Ovary (tissue), 7 donors: ENCODE measurements at regions not wholly inside any gene's neighbourhood (a gene's known extent, or its start where the extent isn't known, plus 50 kb on each side); places are given as distances from the start of the nearest gene placed in this dataset.

Experiments
- DNase-seq, 5 donors: peaks; one replicate each; pipeline ENCODE4 v3.0.0-alpha.2; 2019 to 2020
- H3K27ac ChIP-seq, 2 donors: fragments of 200-600 bp; one replicate each; pipeline versions ENCODE4 v1.5.1 to v1.8.0; 2019 to 2022
- H3K27me3 ChIP-seq: fragments of 200-600 bp; one replicate; pipeline ENCODE4 v1.8.0; 2022
- H3K36me3 ChIP-seq: fragments of 200-600 bp; sonication (generic); one replicate; pipeline ENCODE4 v1.5.1; 2019
- H3K4me1 ChIP-seq: one replicate; pipeline ENCODE4 v1.8.1; 2013; ENCODE audit warnings: mild to moderate bottlenecking, moderate library complexity; ENCODE audit not compliant: insufficient read depth
- H3K4me3 ChIP-seq: fragments of 200-600 bp; sonication (generic); one replicate; pipeline ENCODE4 v1.5.1; 2017
- H3K9me3 ChIP-seq, 2 donors: fragments of 200-600 bp in 1 of 2; sonication (generic) in 1 of 2; one replicate each; pipeline versions ENCODE4 v1.5.1 to v1.8.1; 2013 to 2019; ENCODE audit warnings: mild to moderate bottlenecking in 1 of 2, moderate library complexity in 1 of 2
- CTCF ChIP-seq, 3 donors: fragments of 450-650 bp in 2 of 3; fragments of 200-600 bp in 1 of 3; IDR thresholded peaks; one replicate each; pipeline versions ENCODE4 v1.5.1 to v1.8.0; 2016 to 2022; ENCODE audit warnings: antibody characterized with exemption in 3 of 3, mild to moderate bottlenecking in 1 of 3
- EP300 ChIP-seq: sonication (generic); formaldehyde crosslinking; IDR thresholded peaks from one replicate; pipeline ENCODE4 v1.6.1; 2017; ENCODE audit warnings: antibody characterized with exemption
- POLR2A ChIP-seq: fragments of 450-650 bp; IDR thresholded peaks from one replicate; pipeline ENCODE4 v1.6.1; 2017; ENCODE audit warnings: antibody characterized with exemption, mild to moderate bottlenecking, moderate library complexity
- WGBS, 3 donors: extraction: QIAGEN DNeasy Blood & Tissue Kit in 1 of 3; methylation state at CpG; one replicate each; pipeline versions ENCODE4 v1.1.5 to v1.1.7; 2013 to 2017; 5-methylcytosine and 5-hydroxymethylcytosine counted together
- intact Hi-C, 4 donors: fragments of 100-400 bp; cut with DNase I; formaldehyde crosslinking; loops; one replicate each; pipeline versions ENCODE4 v1.11.0 to v1.15.1; 2022 to 2023
- donor health status: DM: no; HTN: no; CAD: no; lungs with moderate emphysema.
- donor health status: DM: no; HTN: no; CAD: no.
- donor health status: Bipolar disorder and iron deficiency.
- donor health status: DM: no; HTN: no; CAD: no.
- donor health status: DM: yes; HTN: yes; CAD: no.

- Histone ChIP-seq H3K4me1 (no peaks in the 10 kb centered on the region), H3K36me3 (no peaks in the 10 kb centered on the region), H3K27ac (no peak overlapping the region), H3K27me3 (no peaks in the 10 kb centered on the region), H3K9me3 (no peaks in the 10 kb centered on the region), H3K4me3 (no peak overlapping the region)
- intact Hi-C loops: no loop called here
- TF ChIP-seq EP300 (no peak), CTCF (IDR thresholded peaks at IDR 0.05) (no peak), POLR2A (no peak)
- no peak for DNase-seq
- WGBS, 3 donors: 78 to 93% (median 88%) methylated on average over 3 of the region's 3 CpGs
Observed at GRCh38 chr12:90428881-90429280, 526.1 kb downstream of the CCER1 start.

- Histone ChIP-seq H3K27ac (no peak overlapping the region), H3K36me3 (no peaks in the 10 kb centered on the region), H3K4me1 (no peaks in the 10 kb centered on the region), H3K27me3 (no peaks in the 10 kb centered on the region), H3K4me3 (no peak overlapping the region), H3K9me3 (no peaks in the 10 kb centered on the region)
- intact Hi-C loops: no loop called here
- WGBS, 3 donors: 79 to 93% (median 89%) methylated on average over 1 of the region's 1 CpG
- no peak for TF ChIP-seq CTCF (IDR thresholded peaks at IDR 0.05)
- TF ChIP-seq POLR2A: no peak
- no peak for TF ChIP-seq EP300
- no peak for DNase-seq
Observed at GRCh38 chr12:90428465-90428864, 526.5 kb downstream of the CCER1 start.

GRCh38 chr12:90423965-90424364, 531.0 kb downstream of the CCER1 start:
- TF ChIP-seq POLR2A (no peak), EP300 (no peak), CTCF (IDR thresholded peaks at IDR 0.05) (no peak)
- no peak overlapping the region for H3K27ac ChIP-seq
- 62 to 68% (median 65%) methylated on average over 2 of the region's 2 CpGs for WGBS, 3 donors
- no peaks in the 10 kb centered on the region for H3K36me3 ChIP-seq
- DNase-seq: no peak
- H3K9me3 ChIP-seq: no peaks in the 10 kb centered on the region
- H3K4me3 ChIP-seq: no peak overlapping the region
- intact Hi-C loops: no loop called here
- H3K27me3 ChIP-seq: no peaks in the 10 kb centered on the region
- no peaks in the 10 kb centered on the region for H3K4me1 ChIP-seq

GRCh38 chr12:90410962-90411361, 544.0 kb downstream of the CCER1 start:
- no peak overlapping the region for H3K27ac ChIP-seq
- intact Hi-C loops: no loop called here
- no peak for DNase-seq
- no peak for TF ChIP-seq CTCF (IDR thresholded peaks at IDR 0.05)
- no peak for TF ChIP-seq EP300
- no peak for TF ChIP-seq POLR2A
- H3K4me1 ChIP-seq: no peaks in the 10 kb centered on the region
- H3K9me3 ChIP-seq: no peaks in the 10 kb centered on the region
- WGBS, 3 donors: 94 to 96% (median 96%) methylated on average over 20 to 33 of the region's 33 CpGs
- H3K27me3 ChIP-seq: no peaks in the 10 kb centered on the region
- H3K4me3 ChIP-seq: no peak overlapping the region
- no peaks in the 10 kb centered on the region for H3K36me3 ChIP-seq

GRCh38 chr12:90407841-90408240, 547.1 kb downstream of the CCER1 start:
- intact Hi-C loops: no loop called here
- DNase-seq: no peak

More at GRCh38 chr12:90407841-90408240, 547.1 kb downstream of the CCER1 start:
- Histone ChIP-seq H3K4me3 (no peak overlapping the region), H3K4me1 (no peaks in the 10 kb centered on the region), H3K36me3 (no peaks in the 10 kb centered on the region), H3K27me3 (no peaks in the 10 kb centered on the region), H3K27ac (no peak overlapping the region), H3K9me3 (no peaks in the 10 kb centered on the region)
- 46 to 51% (median 48%) methylated on average over 2 of the region's 2 CpGs for WGBS, 3 donors
- TF ChIP-seq EP300 (no peak), POLR2A (no peak), CTCF (IDR thresholded peaks at IDR 0.05) (no peak)
